Suppressor macrophage treated with lipopolysaccharide for 4 hours (primary cell): ENCODE measurements at regions not wholly inside any gene's neighbourhood (a gene's known extent, or its start where the extent isn't known, plus 50 kb on each side); places are given as distances from the start of the nearest gene placed in this dataset.

Experiments used
- DNase-seq: peaks from one replicate; pipeline ENCODE4 v3.0.0-alpha.2; 2020

- no peak for DNase-seq
Measured at GRCh38 chr6:141667580-141668309, 465.0 kb upstream of the GJE1 start.

- DNase-seq = no peak
Measured at GRCh38 chr6:141666187-141666586, 466.5 kb upstream of the GJE1 start.

DNA sequence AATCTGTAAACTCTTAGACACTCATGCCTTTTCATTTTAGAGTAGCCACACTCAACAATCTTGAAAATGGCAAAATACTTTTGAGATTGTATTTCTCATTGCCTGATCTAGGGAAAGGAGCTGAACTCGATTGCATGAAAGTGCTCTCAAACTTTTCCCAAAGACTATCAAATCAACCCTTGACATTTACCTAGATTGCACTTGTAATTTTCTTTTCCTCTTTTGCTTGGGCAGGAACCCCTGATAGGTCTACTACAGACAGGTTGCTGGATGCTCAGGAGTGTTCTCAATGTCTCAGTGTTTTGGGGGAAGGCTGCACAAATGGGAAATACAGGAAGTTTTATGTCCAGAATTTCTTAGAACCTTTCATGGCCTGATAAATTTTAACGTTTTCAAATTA lies 468.0 kb upstream of the GJE1 start:
- DNase-seq = no peak

DNA sequence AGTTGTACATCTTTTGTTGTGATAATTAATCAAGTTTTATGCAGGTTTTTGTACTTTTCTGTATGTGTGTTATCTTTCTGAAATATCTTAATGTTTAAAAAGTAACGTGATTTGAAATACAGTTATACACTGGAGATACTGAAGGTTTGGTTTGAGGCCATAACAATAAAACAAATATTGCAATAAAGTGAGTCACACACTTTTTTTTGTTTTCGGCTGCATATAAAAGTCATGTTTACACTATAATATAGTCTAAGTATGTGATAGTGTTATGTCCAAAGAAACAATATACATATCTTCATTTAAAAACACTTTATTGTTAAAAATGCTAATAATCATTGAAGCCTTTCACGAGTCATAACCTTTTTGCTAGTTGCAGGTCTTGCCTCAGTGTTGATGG lies 473.1 kb upstream of the GJE1 start:
- no peak for DNase-seq

DNA sequence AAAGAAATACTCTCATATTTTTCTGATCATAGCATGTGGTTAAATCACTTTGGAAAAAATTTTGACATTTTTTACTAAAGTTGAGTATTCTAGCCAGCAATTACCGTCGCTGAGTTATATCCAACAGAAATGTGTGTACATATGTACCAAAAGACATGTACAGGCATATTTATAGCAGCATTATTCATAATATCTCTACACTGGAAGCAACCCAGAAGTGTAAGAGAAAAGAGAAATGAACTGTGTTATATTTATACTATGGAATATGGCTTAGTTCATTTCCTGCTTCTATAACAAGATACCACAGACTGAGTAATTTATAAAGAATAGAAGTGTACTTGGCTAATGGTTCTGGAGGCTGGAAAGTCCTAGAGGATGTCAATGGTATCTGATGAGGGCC lies 474.0 kb upstream of the GJE1 start:
- no peak for DNase-seq

- DNase-seq = no peak
Measured at GRCh38 chr6:141657812-141658211, 474.9 kb upstream of the GJE1 start.

DNA sequence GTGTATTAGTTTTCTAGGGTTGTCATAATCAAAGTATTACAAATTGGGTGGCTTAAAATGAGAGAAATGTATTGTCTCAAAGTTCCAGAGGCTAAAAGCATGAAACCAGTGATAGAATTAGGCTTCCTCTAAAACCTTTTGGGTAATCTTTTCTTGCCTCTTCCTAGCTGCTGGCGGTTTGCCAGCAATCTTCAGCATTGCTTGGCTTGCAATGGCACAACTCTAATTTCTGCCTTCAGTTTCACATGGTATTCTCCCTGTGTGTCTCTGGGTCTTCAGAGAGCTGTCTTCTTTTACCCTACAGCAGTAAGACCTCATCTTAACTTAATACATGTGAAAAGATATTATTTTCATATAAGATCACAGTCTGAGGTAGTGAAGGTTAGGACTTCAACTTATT lies 479.1 kb upstream of the GJE1 start:
- peak; percentile 5 for DNase-seq

- no peak for DNase-seq
Measured at GRCh38 chr6:141641951-141642350, 490.8 kb upstream of the GJE1 start.

DNA sequence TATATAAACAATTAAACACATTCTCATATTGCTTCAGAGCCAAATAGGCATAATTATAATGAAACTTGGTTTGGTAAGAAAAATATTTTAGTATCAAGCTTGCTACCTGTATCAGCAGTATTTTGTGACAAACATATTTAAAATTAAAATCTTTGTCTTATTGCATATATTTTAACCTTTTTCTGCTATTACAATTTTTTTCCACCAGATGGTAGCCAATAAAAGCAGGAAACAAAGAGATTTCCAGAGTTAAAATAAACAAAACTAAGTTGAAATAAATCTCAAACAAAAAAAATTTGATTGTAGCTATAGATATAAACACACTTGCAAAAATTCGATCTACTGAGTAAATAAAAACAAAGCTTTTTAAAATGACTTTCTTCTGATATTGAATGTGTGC lies 491.3 kb upstream of the GJE1 start:
- DNase-seq = no peak

DNA sequence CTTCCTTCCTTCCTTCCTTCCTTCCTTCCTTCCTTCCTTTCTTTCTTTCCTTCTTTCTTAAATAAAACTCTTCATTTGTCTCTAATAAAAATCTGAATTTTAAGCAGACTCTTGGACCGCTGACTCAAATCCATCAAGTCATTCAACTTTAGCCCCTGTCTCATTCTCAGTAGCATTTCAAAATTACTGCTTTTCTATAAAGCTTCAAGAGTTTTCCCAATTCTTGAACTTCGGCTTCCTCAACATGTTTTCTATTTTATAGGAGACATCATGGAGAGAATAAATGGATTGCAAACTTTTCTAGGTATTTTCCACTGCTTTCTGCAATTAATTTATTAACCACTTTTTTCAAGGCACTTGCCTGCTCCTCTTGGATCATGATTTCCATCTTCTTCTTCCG lies 497.1 kb upstream of the GJE1 start:
- no peak for DNase-seq

- no peak for DNase-seq
Measured at GRCh38 chr6:141634269-141634668, 498.5 kb upstream of the GJE1 start.

DNA sequence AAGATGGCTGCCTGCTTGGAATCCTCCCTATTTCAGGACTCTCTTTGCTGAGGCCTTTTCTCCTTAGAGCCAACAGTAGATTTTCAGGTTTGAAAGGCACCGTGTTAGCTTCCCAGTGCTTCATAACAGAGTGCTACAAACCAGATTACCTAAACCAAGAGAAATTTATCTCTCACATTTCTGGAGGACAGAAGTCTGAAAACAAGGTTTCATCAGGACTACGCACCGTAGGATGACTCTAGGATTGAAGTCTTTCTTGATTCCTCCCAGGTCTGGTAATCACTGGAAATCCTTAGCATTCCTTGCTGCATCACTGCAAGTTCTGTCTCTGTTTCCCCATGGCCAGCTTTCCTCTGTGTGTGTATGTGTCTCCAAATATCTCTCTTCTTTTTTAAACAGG lies 508.4 kb upstream of the GJE1 start:
- no peak for DNase-seq

GRCh38 chr6:141618180-141618581 lies 514.5 kb upstream of the GJE1 start:
- DNase-seq = no peak

- no peak for DNase-seq
Measured at GRCh38 chr6:141610741-141611140, 522.0 kb upstream of the GJE1 start.

GRCh38 chr6:141607956-141608355 lies 524.8 kb upstream of the GJE1 start:
- DNase-seq = no peak

- DNase-seq = no peak
Measured at GRCh38 chr6:141598487-141598886, 534.2 kb upstream of the GJE1 start.

DNA sequence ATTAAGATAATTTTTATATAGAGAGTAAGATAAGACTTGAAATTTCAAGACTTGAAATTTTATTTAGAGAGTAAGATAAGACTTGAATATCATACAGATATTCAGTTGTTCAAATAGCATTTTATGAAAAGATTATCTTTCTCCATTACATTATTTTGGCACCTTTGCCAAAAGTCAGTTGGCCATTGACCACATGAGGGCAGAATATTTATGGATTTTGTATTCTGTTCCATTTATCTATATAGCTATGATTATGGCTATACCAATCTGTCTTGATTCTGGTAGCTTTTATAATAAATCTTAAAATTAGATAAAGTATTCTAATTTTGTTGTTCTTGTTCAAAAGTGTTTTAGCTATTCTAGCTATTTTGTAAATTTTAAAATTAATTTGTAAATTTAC lies 537.9 kb upstream of the GJE1 start:
- no peak for DNase-seq

DNA sequence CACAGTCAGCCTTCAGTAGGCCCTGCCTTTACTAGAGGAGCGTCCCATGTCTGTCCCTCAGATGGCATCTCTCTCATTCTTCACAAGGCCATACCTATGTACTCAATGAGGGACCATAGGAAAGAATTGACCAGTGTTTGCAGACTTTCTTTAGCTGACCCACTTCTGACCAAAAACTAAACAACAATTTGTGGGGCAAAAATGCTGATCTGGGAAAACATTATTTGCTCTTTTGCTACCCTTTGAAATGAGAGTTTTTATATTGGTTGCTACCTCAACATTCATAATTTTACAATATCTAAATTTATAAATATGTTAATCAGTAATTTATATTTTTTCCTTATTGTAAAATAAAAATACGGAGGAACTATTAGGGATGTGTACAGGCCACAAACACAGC lies 539.4 kb upstream of the GJE1 start:
- DNase-seq = no peak

DNA sequence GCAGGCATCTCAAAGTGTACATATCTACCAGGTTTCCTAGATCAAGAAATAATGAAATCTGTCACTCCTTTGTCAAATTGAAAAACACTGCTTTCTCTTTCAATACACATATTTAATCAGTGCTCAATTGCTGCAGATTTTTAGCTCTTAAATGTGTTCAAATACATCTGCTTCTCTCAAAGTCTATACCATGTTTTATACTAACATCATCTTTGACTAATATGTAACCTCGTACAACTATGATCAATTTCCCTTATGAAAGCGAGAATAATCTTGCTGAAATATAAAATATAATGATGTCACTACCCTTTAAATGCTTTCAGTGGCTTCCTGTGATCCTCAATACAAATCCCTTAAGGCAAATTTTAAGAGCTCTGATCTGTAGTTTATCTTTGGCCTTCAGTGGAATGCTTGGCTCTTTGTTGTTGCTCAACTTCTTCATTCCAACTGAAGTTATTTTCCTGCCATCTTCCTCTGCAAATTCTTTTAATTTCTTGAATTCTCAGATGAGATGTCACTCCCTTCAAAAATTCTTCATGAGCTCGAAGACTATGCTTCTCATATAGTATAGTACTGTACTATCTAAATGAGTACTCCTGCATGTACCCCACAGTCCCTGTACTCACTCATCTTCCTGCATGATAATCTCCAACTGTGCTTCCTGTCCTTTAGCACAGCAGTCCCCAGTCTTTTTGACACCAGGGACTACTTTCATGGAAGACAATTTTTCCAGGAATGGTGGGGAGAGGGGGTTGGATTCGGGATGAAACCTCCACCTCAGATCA lies 545.1 kb upstream of the GJE1 start:
- no peak for DNase-seq

DNA sequence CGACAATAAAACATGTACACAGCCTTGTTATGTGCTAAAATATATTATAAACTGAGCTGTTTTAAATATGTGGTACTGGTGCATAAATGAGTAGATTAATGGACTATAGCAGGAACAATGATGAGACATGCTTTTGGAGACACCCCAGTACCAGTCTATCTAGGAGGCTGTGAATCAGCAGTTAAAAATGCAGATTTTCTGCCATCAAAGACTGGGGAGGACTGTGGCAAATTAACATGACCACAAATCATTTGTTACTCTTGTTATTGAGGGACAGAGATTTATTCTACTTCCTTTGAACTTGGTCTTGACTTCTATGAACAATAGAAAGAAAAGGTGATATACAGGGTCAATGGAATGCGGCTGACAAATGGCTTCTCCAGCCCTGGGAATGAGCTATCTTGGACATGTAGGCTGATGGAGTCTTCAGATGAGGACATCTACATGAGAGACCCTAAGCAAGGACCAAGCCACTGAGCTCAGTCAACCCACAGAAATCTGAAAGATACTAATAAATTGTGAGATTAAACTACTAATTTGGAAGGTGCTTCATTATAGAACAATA lies 551.7 kb upstream of the GJE1 start:
- no peak for DNase-seq

- no peak for DNase-seq
Measured at GRCh38 chr6:141580131-141580530, 552.6 kb upstream of the GJE1 start.

DNA sequence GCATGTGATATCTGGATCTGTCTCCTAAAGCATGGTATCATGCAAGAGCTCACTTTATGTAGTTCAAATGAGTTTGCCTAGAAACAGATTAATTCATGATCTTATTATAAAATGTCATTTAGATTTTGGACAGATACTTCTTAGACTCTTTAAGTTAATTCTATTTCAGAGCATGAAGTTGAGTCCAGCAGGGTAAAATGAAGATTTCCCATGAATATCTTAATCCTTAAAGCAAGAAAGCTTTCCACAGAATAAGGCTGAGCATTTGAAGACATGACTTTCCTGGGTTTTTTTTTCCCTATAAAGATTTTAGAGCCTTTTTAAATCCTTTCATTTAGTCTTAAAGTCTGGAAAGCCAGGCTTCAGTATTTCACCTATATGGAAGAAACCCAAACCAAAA lies 556.0 kb upstream of the GJE1 start:
- no peak for DNase-seq

- peak; percentile 77 for DNase-seq
Measured at GRCh38 chr6:141562851-141563763, 569.6 kb upstream of the GJE1 start.
